ENCODE measurements at regions not wholly inside any gene's neighbourhood (a gene's known extent, or its start where the extent isn't known, plus 50 kb on each side); places are given as distances from the start of the nearest gene placed in this dataset.

GRCh38 chr4:152033621-152034020 lies 272.8 kb upstream of the GATB start:
- no peaks in the 10 kb centered on the region for H3K36me3 ChIP-seq (ENCODE audit: insufficient read depth, low read length)
- H3K4me1 ChIP-seq (ENCODE audit: insufficient read depth, low read length, poor library complexity, severe bottlenecking) = no peaks in the 10 kb centered on the region
- TF ChIP-seq EZH2phosphoT487 (IDR thresholded peaks at IDR 0.05; ENCODE audit: borderline replicate concordance) = no peak
- TF ChIP-seq, protein P1, sequence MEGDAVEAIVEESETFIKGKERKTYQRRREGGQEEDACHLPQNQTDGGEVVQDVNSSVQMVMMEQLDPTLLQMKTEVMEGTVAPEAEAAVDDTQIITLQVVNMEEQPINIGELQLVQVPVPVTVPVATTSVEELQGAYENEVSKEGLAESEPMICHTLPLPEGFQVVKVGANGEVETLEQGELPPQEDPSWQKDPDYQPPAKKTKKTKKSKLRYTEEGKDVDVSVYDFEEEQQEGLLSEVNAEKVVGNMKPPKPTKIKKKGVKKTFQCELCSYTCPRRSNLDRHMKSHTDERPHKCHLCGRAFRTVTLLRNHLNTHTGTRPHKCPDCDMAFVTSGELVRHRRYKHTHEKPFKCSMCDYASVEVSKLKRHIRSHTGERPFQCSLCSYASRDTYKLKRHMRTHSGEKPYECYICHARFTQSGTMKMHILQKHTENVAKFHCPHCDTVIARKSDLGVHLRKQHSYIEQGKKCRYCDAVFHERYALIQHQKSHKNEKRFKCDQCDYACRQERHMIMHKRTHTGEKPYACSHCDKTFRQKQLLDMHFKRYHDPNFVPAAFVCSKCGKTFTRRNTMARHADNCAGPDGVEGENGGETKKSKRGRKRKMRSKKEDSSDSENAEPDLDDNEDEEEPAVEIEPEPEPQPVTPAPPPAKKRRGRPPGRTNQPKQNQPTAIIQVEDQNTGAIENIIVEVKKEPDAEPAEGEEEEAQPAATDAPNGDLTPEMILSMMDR (conservative IDR thresholded peaks at IDR 0.05; ENCODE audit: low read length) = no peak
- H3K9me3 ChIP-seq (ENCODE audit: insufficient read depth, low read depth, low read length) = no peaks in the 10 kb centered on the region
- no peaks in the 10 kb centered on the region for H4K20me1 ChIP-seq (ENCODE audit: insufficient read depth, low read length, poor library complexity, severe bottlenecking)
- H3K4me2 ChIP-seq (ENCODE audit: low read depth, low read length, poor library complexity, severe bottlenecking) = no peak overlapping the region
- H3F3A ChIP-seq (ENCODE audit: low read depth) = no peaks in the 10 kb centered on the region
- no peaks in the 10 kb centered on the region for H3K9me2 ChIP-seq (replicated peaks; ENCODE audit: low read depth, low read length)
- H3K79me2 ChIP-seq (ENCODE audit: insufficient read depth, low read length) = no peaks in the 10 kb centered on the region
- no peaks in the 10 kb centered on the region for H3K27me3 ChIP-seq (ENCODE audit: insufficient read depth, low read length, poor library complexity, severe bottlenecking)
- H2AFZ ChIP-seq (ENCODE audit: low read length) = no peak overlapping the region
- H3K9ac ChIP-seq (ENCODE audit: low read depth, low read length, poor library complexity, severe bottlenecking) = no peak overlapping the region
- H3K4me3 ChIP-seq (ENCODE audit: low read length, poor library complexity, severe bottlenecking) = no peak overlapping the region

DNA sequence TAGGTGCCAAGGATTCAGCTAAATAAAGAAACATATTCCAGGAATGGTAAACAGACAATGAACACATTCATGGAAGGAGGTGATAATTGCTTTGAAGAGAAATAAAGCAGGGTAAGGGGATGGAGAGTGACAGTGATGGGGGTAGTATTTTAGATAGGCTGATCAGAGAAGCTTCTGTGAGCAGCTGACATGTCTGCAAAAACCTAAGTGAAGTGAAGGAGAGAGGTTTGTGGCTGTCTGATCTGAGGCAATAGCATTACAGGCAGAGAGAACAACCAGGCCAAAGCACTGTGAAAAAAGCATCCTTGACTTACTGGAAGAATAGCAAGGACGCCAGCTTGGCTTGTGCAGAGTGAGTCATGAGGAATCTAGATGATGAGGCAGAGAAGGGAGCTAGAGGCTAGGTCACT lies 271.9 kb upstream of the GATB start:
- no peaks in the 10 kb centered on the region for H3K9me2 ChIP-seq (replicated peaks; ENCODE audit: low read depth, low read length)
- no peaks in the 10 kb centered on the region for H3K36me3 ChIP-seq (ENCODE audit: insufficient read depth, low read length)
- H3K4me3 ChIP-seq (ENCODE audit: low read length, poor library complexity, severe bottlenecking) = no peak overlapping the region
- H3K9me3 ChIP-seq (ENCODE audit: insufficient read depth, low read depth, low read length) = no peaks in the 10 kb centered on the region
- H3F3A ChIP-seq (ENCODE audit: low read depth) = no peaks in the 10 kb centered on the region
- H3K9ac ChIP-seq (ENCODE audit: low read depth, low read length, poor library complexity, severe bottlenecking) = no peak overlapping the region
- H3K27me3 ChIP-seq (ENCODE audit: insufficient read depth, low read length, poor library complexity, severe bottlenecking) = no peaks in the 10 kb centered on the region
- no peaks in the 10 kb centered on the region for H3K4me1 ChIP-seq (ENCODE audit: insufficient read depth, low read length, poor library complexity, severe bottlenecking)
- no peaks in the 10 kb centered on the region for H4K20me1 ChIP-seq (ENCODE audit: insufficient read depth, low read length, poor library complexity, severe bottlenecking)
- H2AFZ ChIP-seq (ENCODE audit: low read length) = 0 out of 2 replicates have a peak overlapping the region, but pooled peaks have one; percentile 18
- H3K79me2 ChIP-seq (ENCODE audit: insufficient read depth, low read length) = no peaks in the 10 kb centered on the region
- TF ChIP-seq, protein P1 (conservative IDR thresholded peaks at IDR 0.05; ENCODE audit: low read length) = no peak
- no peak for TF ChIP-seq EZH2phosphoT487 (IDR thresholded peaks at IDR 0.05; ENCODE audit: borderline replicate concordance)
- no peak overlapping the region for H3K4me2 ChIP-seq (ENCODE audit: low read depth, low read length, poor library complexity, severe bottlenecking)

GRCh38 chr4:152029631-152030030 lies 268.8 kb upstream of the GATB start:
- H2AFZ ChIP-seq (ENCODE audit: low read length) = no peak overlapping the region
- H3K79me2 ChIP-seq (ENCODE audit: insufficient read depth, low read length) = no peaks in the 10 kb centered on the region
- H3K36me3 ChIP-seq (ENCODE audit: insufficient read depth, low read length) = no peaks in the 10 kb centered on the region
- peaks cover 15% of the 10 kb centered on the region for H3K4me1 ChIP-seq (ENCODE audit: insufficient read depth, low read length, poor library complexity, severe bottlenecking)
- H3F3A ChIP-seq (ENCODE audit: low read depth) = no peaks in the 10 kb centered on the region
- no peaks in the 10 kb centered on the region for H3K9me2 ChIP-seq (replicated peaks; ENCODE audit: low read depth, low read length)
- no peaks in the 10 kb centered on the region for H3K27me3 ChIP-seq (ENCODE audit: insufficient read depth, low read length, poor library complexity, severe bottlenecking)
- no peaks in the 10 kb centered on the region for H4K20me1 ChIP-seq (ENCODE audit: insufficient read depth, low read length, poor library complexity, severe bottlenecking)
- no peak overlapping the region for H3K9ac ChIP-seq (ENCODE audit: low read depth, low read length, poor library complexity, severe bottlenecking)
- H3K4me3 ChIP-seq (ENCODE audit: low read length, poor library complexity, severe bottlenecking) = no peak overlapping the region
- H3K9me3 ChIP-seq (ENCODE audit: insufficient read depth, low read depth, low read length) = no peaks in the 10 kb centered on the region
- no peak overlapping the region for H3K4me2 ChIP-seq (ENCODE audit: low read depth, low read length, poor library complexity, severe bottlenecking)
- TF ChIP-seq, protein P1 (conservative IDR thresholded peaks at IDR 0.05; ENCODE audit: low read length) = no peak

All from Loucy (cell line).